AG10803 (cell line): ENCODE measurements at regions not wholly inside any gene's neighbourhood (a gene's known extent, or its start where the extent isn't known, plus 50 kb on each side); places are given as distances from the start of the nearest gene placed in this dataset.
"Not testable (repeated sequence)": the region's sequence is repeated elsewhere in the genome, so short reads cannot be mapped to it uniquely, and the experiment has no call there.

Experiments
- DNase-seq: peaks from one replicate; pipeline ENCODE4 v3.0.0; 2010; ENCODE audit warnings: low read depth
- H3K4me3 ChIP-seq: 2 replicates; pipeline ENCODE4 v1.5.1; 2011; ENCODE audit warnings: mild to moderate bottlenecking, low read length, control low read depth
- TF ChIP-seq, protein P1 (sequence below): conservative IDR thresholded peaks from 2 replicates; pipeline ENCODE4 v1.5.1; 2011; ENCODE audit warnings: mild to moderate bottlenecking, low read length, control low read depth, inconsistent platforms

DNA sequence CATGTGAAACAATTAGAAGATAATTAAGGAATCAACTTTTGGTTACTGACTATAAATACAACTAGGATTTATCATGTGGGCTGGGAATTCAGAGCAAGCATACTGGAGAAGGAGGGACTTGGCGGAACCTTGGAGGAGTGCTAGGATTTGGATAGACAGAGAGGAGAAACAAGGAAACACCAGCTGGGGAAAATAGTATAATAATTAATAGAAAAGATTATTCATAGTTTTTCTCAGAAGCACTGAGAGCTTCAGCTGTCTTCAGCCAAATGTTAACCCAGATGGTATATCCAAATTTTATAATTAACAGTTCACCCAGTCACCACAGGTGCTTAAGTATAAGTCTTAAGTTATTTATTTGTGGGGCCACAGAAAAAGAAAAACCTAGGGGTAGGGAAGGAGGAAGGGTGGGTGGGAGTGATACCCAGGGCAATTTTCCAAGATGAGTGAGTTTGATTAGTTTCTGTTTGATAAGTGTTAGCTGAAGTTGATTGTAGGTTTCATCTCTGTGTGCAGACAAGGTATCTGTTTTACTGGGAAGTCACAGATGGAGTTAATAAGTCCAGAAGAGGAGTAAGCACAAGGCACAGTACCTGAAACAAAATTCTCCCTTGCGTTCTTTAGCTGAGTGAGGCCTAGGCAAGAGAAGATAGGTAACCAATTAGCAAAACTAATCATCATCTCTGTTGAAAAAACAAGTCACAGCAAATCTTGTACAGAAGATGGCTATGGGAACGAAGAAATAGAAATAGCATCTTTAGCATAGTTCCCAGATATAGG, 175.5 kb downstream of the TFAP2B start:
- no peak for DNase-seq
- no peak overlapping the region for H3K4me3 ChIP-seq
- TF ChIP-seq, protein P1, sequence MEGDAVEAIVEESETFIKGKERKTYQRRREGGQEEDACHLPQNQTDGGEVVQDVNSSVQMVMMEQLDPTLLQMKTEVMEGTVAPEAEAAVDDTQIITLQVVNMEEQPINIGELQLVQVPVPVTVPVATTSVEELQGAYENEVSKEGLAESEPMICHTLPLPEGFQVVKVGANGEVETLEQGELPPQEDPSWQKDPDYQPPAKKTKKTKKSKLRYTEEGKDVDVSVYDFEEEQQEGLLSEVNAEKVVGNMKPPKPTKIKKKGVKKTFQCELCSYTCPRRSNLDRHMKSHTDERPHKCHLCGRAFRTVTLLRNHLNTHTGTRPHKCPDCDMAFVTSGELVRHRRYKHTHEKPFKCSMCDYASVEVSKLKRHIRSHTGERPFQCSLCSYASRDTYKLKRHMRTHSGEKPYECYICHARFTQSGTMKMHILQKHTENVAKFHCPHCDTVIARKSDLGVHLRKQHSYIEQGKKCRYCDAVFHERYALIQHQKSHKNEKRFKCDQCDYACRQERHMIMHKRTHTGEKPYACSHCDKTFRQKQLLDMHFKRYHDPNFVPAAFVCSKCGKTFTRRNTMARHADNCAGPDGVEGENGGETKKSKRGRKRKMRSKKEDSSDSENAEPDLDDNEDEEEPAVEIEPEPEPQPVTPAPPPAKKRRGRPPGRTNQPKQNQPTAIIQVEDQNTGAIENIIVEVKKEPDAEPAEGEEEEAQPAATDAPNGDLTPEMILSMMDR, result no peak

DNA sequence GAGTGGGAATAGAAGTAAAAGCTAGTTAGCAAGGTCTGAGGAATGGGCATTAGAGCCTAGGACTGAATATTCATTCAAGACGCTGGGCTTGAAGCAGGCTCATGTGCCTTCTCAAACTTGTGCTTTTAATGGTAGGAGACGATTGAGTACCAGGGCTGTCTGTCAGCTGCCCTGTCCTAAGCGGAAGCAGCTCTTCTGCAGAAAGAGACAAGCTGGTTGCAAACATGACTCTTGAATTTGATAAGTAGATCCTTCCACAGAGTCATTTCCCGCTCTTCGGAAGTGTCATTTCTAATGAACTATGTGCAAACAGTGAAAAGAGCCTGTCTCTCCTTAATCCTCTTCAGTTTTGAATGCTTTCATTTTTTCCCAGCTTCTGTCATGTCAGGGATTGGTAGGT, 176.4 kb downstream of the TFAP2B start:
- no peak for DNase-seq
- TF ChIP-seq, protein P1, result no peak
- H3K4me3 ChIP-seq, result no peak overlapping the region

DNA sequence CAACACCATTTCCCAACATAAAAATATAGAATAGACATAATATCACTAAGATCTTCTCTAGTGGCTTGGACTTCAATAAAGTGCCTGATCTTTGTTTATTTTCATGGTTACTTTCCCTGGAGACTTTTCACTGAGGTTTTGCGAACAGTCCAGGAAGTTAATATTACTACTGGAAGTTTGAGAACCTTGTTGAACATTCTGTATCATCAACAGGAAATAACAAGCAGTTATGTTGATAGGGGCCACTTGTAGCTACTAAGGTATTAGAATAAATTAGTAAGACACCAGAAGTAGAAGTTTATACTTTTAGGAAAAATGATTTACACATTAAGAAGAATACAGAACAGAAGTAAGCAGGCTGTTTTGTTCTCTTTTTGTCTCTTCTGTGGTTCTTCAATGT, 180.2 kb downstream of the TFAP2B start:
- no peak overlapping the region for H3K4me3 ChIP-seq
- TF ChIP-seq, protein P1, result no peak

DNA sequence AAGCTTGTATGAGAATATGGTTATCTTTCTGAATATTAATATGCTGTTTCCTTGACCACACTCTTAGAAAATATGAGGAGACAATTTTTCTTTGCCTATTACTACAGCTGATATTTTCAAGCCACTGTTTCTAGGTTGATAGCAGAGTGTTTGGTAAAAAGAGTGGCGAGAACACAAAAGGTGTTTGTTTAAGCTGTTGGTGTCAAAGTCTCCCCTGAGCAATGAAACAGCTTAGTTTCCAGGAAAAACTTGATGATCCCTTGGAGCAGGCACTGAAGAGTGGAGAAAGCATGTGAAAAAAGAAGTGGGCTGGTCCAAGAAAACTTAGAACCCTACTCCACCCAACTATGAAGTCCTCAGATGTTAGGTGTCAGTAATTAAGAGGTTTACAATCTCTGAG, 182.7 kb downstream of the TFAP2B start:
- TF ChIP-seq, protein P1, result no peak
- no peak for DNase-seq
- H3K4me3 ChIP-seq, result no peak overlapping the region

More for the DNA sequence above, 180.2 kb downstream of the TFAP2B start:
- no peak for DNase-seq

DNA sequence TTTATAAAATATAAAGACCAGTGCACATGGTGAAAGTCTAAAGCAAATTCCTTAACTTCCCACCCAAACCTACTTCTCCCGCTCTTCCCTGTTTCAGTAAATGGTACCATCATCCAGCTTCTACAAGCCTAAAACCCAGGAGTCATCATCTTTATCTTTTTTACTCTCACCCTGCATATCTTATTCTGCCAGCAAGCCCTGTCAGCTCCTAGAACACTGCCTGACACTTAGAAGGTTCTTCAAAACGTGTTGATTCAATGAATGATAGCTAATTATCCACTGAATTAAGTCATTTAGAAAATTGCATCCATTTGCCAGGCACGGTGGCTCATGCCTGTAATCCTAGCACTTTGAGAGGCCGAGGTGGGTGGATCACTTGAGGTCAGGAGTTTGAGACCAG, 185.7 kb downstream of the TFAP2B start:
- TF ChIP-seq, protein P1, result no peak
- H3K4me3 ChIP-seq, result no peak overlapping the region
- DNase-seq, result no peak

DNA sequence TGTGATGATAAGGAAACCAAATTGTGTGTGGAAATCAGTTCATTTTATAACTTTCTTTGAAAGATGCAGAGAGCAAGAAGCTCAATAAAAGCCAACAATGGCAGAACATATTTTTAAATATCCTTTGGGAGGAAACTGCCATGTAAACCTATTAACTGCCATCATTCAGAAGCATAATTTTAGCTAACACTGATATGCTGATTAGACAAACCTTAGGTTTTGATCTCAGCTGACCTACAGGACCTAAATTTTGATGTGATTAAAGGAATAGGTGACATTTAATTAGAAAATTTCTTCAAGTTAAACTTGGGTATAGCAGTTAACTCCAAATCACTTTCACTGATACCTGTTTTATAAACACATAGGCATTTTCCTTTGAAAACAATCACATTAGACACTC, 187.1 kb downstream of the TFAP2B start:
- no peak overlapping the region for H3K4me3 ChIP-seq
- TF ChIP-seq, protein P1, result no peak
- DNase-seq, result no peak

DNA sequence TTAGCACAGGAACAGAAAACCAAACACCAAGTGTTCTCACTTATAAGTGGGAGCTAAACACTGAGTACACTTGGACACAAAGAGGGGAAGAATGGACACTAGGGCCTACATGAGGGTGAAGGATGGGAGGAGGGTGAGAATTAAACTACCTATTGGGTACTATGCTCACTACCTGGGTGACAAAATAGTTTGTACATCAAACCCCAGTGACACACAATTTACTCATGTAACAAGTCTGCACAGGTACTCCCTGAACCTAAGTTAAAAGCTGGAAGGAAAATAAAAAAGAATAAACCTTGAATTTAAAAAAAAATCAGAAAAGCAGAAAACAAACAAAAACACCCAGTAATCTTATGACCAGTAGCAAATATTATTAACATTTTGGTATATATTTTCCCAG, 188.6 kb downstream of the TFAP2B start:
- H3K4me3 ChIP-seq, result no peak overlapping the region
- TF ChIP-seq, protein P1, result no peak
- no peak for DNase-seq

DNA sequence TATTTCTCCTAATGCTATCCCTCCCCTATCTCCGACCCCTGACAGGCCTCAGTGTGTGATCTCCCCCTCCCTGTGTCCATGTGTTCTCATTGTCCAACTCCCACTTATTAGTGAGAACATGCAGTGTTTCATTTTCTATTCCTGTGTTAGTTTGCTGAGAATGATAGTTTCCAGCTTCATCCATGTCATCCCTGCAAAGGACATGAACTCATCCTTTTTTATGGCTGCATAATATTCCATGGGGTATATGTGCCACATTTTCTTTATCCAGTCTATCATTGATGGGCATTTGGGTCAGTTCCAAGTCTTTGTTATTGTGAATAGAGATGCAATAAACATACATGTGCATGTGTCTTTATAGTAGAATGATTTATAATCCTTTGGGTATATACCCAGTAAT, 190.0 kb downstream of the TFAP2B start:
- H3K4me3 ChIP-seq, DNase-seq: not testable (repeated sequence)
